Forelimb muscle (tissue), 1 donor: ENCODE measurements at regions not wholly inside any gene's neighbourhood (a gene's known extent, or its start where the extent isn't known, plus 50 kb on each side); places are given as distances from the start of the nearest gene placed in this dataset.

ENCODE experiments used
- DNase-seq: peaks from one replicate; pipeline ENCODE4 v3.0.0-alpha.2; 2013; ENCODE audit warnings: low read depth

- DNase-seq: no peak
These were observed 618.9 kb downstream of the DHX35 start for GRCh38 chr20:39581034-39581433.

- no peak for DNase-seq
These were observed 614.6 kb downstream of the DHX35 start for GRCh38 chr20:39576771-39577170.

GRCh38 chr20:39574061-39574460, 611.9 kb downstream of the DHX35 start:
- DNase-seq: no peak

GRCh38 chr20:39571171-39571570, 609.0 kb downstream of the DHX35 start:
- DNase-seq: no peak

- DNase-seq: no peak
These were observed 606.0 kb downstream of the DHX35 start for GRCh38 chr20:39568109-39568508.

GRCh38 chr20:39563349-39563748, 601.2 kb downstream of the DHX35 start:
- no peak for DNase-seq

- no peak for DNase-seq
These were observed 592.2 kb downstream of the DHX35 start for GRCh38 chr20:39554341-39554740.

- DNase-seq: no peak
These were observed 591.0 kb downstream of the DHX35 start for GRCh38 chr20:39553120-39553519.

- DNase-seq: no peak
These were observed 587.6 kb downstream of the DHX35 start for GRCh38 chr20:39549733-39550132.

- no peak for DNase-seq
These were observed 585.6 kb downstream of the DHX35 start for GRCh38 chr20:39547546-39548408.

- DNase-seq: no peak
These were observed 579.1 kb downstream of the DHX35 start for GRCh38 chr20:39541136-39541803.

GRCh38 chr20:39538317-39538716, 576.2 kb downstream of the DHX35 start:
- DNase-seq: no peak

GRCh38 chr20:39535301-39535700, 573.2 kb downstream of the DHX35 start:
- DNase-seq: no peak

GRCh38 chr20:39534846-39535245, 572.7 kb downstream of the DHX35 start:
- no peak for DNase-seq

- no peak for DNase-seq
These were observed 571.7 kb downstream of the DHX35 start for GRCh38 chr20:39533858-39534257.

- no peak for DNase-seq
These were observed 570.1 kb downstream of the DHX35 start for GRCh38 chr20:39532205-39532604.

- DNase-seq: no peak
These were observed 566.3 kb downstream of the DHX35 start for GRCh38 chr20:39528436-39528835.

GRCh38 chr20:39524371-39524911, 562.3 kb downstream of the DHX35 start:
- no peak for DNase-seq

- no peak for DNase-seq
These were observed 561.3 kb downstream of the DHX35 start for GRCh38 chr20:39523405-39523804.

GRCh38 chr20:39518654-39519053, 556.5 kb downstream of the DHX35 start:
- DNase-seq: no peak

- no peak for DNase-seq
These were observed 554.8 kb downstream of the DHX35 start for GRCh38 chr20:39516964-39517363.

GRCh38 chr20:39504710-39505094, 542.6 kb downstream of the DHX35 start:
- no peak for DNase-seq
